ENCODE measurements at regions not wholly inside any gene's neighbourhood (a gene's known extent, or its start where the extent isn't known, plus 50 kb on each side); places are given as distances from the start of the nearest gene placed in this dataset.

- TF ChIP-seq, protein P1, sequence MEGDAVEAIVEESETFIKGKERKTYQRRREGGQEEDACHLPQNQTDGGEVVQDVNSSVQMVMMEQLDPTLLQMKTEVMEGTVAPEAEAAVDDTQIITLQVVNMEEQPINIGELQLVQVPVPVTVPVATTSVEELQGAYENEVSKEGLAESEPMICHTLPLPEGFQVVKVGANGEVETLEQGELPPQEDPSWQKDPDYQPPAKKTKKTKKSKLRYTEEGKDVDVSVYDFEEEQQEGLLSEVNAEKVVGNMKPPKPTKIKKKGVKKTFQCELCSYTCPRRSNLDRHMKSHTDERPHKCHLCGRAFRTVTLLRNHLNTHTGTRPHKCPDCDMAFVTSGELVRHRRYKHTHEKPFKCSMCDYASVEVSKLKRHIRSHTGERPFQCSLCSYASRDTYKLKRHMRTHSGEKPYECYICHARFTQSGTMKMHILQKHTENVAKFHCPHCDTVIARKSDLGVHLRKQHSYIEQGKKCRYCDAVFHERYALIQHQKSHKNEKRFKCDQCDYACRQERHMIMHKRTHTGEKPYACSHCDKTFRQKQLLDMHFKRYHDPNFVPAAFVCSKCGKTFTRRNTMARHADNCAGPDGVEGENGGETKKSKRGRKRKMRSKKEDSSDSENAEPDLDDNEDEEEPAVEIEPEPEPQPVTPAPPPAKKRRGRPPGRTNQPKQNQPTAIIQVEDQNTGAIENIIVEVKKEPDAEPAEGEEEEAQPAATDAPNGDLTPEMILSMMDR (IDR thresholded peaks at IDR 0.05) = no peak
- no peak for TF ChIP-seq POLR2A (IDR thresholded peaks at IDR 0.05)
These were observed 50.0 kb upstream of the SLC19A1 start for GRCh38 chr21:45592208-45592619.

All from esophagus squamous epithelium (tissue), 4 donors.